Progenitor cell of endocrine pancreas (in vitro differentiated cells): ENCODE measurements at regions not wholly inside any gene's neighbourhood (a gene's known extent, or its start where the extent isn't known, plus 50 kb on each side); places are given as distances from the start of the nearest gene placed in this dataset.

Experiments
- DNase-seq: peaks from one replicate; pipeline ENCODE4 v3.0.0; 2021; ENCODE audit warnings: low spot score; ENCODE audit not compliant: unreplicated experiment
- H3K27ac Mint-ChIP-seq: 2 replicates; pipeline ENCODE4 v1.8.0; 2021; ENCODE audit warnings: mild to moderate bottlenecking, moderate library complexity, mixed read lengths
- H3K27me3 Mint-ChIP-seq: 2 replicates; pipeline ENCODE4 v1.8.0; 2021; ENCODE audit warnings: mixed read lengths
- H3K36me3 Mint-ChIP-seq: 2 replicates; pipeline ENCODE4 v1.8.0; 2022; ENCODE audit warnings: mixed read lengths; ENCODE audit not compliant: insufficient read depth
- H3K4me1 Mint-ChIP-seq: 2 replicates; pipeline ENCODE4 v1.8.0; 2021; ENCODE audit warnings: low read depth, mixed read lengths
- H3K4me3 Mint-ChIP-seq: 2 replicates; pipeline ENCODE4 v1.8.0; 2021; ENCODE audit warnings: low read depth, mild to moderate bottlenecking, moderate library complexity, mixed read lengths
- H3K9me3 Mint-ChIP-seq: 2 replicates; pipeline ENCODE4 v1.8.0; 2021; ENCODE audit warnings: low read depth, mixed read lengths
- TF ChIP-seq, protein P1 (sequence below): fragments of 200-600 bp; sonication (generic); IDR thresholded peaks from one replicate; pipeline ENCODE4 v1.5.0; 2021; ENCODE audit warnings: antibody characterized with exemption, mild to moderate bottlenecking; ENCODE audit not compliant: unreplicated experiment

DNA sequence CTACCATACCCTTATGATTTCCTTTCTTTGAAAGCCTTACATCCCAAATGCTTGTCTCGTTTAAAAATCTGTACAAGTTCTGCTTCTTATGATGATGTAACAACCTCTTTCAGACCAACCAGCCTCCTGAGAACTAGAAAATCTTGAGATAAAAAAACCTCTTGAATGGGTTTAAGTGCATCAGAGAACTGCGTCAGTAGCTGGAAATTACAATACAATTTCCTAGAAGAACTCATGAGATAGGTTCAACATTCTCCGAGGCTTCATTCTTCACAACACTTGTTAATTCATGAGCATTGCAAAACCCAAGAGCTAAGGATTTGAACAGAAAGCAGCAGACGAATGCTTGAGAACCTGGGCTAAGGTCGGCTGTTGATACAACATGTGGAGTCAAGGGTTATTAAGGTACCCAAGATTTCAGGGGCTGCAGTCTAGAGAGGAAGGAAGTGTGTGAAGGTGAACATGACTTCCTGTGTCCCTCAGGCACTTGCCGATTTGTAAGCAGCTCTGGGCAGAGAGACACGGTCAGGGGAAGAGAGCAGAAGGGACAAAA is 286.0 kb downstream of the ICE1 start:
- peaks cover 11% of the 10 kb centered on the region for H3K4me1 Mint-ChIP-seq
- peaks cover 2% of the 10 kb centered on the region for H3K9me3 Mint-ChIP-seq
- H3K27me3 Mint-ChIP-seq, result peaks cover 6% of the 10 kb centered on the region
- no peak overlapping the region for H3K27ac Mint-ChIP-seq
- H3K36me3 Mint-ChIP-seq, result no peaks in the 10 kb centered on the region
- TF ChIP-seq, protein P1, sequence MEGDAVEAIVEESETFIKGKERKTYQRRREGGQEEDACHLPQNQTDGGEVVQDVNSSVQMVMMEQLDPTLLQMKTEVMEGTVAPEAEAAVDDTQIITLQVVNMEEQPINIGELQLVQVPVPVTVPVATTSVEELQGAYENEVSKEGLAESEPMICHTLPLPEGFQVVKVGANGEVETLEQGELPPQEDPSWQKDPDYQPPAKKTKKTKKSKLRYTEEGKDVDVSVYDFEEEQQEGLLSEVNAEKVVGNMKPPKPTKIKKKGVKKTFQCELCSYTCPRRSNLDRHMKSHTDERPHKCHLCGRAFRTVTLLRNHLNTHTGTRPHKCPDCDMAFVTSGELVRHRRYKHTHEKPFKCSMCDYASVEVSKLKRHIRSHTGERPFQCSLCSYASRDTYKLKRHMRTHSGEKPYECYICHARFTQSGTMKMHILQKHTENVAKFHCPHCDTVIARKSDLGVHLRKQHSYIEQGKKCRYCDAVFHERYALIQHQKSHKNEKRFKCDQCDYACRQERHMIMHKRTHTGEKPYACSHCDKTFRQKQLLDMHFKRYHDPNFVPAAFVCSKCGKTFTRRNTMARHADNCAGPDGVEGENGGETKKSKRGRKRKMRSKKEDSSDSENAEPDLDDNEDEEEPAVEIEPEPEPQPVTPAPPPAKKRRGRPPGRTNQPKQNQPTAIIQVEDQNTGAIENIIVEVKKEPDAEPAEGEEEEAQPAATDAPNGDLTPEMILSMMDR, result no peak
- no peak overlapping the region for H3K4me3 Mint-ChIP-seq
- no peak for DNase-seq

DNA sequence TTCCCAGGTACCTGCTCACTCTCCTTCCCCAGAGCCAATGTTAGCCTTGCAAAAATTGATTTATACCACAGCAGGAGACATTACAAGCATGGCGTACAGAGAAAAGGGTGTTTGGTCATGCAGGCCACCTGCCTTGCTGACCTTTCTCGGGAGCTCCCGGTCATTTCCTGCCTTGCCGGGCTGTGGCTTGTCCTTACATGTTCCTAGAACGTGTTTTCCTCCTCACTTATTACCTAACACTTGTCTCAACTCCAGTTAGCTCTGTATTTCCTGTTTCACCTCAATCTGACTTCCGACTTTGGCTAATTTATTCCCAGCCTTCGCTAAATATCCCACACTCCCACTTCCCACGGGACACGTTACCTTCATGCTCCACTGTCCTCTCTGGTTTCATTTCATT is 282.5 kb downstream of the ICE1 start:
- peaks cover 7% of the 10 kb centered on the region for H3K27me3 Mint-ChIP-seq
- no peak overlapping the region for H3K27ac Mint-ChIP-seq
- TF ChIP-seq, protein P1, result no peak
- H3K9me3 Mint-ChIP-seq, result peaks cover 2% of the 10 kb centered on the region
- no peaks in the 10 kb centered on the region for H3K36me3 Mint-ChIP-seq
- no peak for DNase-seq
- no peak overlapping the region for H3K4me3 Mint-ChIP-seq
- H3K4me1 Mint-ChIP-seq, result peaks cover 5% of the 10 kb centered on the region

DNA sequence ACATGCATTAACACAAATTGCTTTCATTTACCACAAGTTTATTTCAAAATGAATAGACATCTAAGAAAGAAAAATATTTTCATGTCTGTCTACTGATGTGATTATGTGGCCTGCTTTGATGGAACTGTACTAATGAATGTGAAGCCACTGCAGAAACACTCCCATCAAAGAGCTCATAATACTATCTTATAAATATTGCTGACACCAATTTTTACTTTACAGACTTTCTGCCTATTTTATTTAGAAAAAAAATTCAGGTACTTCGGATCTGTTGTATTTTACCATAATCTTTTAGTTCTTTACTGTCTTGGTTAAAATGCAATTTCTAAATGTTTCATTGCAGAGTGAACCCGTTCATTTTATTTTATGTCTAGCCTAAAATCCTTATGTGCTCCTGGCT is 281.9 kb downstream of the ICE1 start:
- DNase-seq, result no peak
- H3K4me1 Mint-ChIP-seq, result peaks cover 5% of the 10 kb centered on the region
- H3K36me3 Mint-ChIP-seq, result no peaks in the 10 kb centered on the region
- TF ChIP-seq, protein P1, result no peak
- H3K27ac Mint-ChIP-seq, result no peak overlapping the region
- no peak overlapping the region for H3K4me3 Mint-ChIP-seq
- peaks cover 2% of the 10 kb centered on the region for H3K9me3 Mint-ChIP-seq
- H3K27me3 Mint-ChIP-seq, result peaks cover 8% of the 10 kb centered on the region

DNA sequence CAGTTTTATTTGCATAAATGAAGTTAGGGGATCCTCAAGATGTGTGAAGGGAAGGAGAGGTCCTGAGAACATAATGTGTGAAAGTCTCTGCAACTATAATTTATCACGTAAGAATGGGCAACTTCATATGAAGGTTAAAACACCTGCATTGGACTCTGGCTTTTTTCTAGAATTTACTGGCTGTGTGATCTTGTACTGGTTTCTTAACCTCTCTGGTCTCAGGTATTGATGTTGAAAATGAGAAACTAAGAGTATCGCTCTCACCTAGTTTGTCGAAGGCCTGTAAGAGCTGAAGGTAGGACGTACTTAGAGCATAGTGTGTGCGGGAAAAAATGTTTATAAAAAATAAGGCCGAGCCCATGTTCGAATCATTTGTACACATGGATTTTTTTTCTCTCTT is 280.5 kb downstream of the ICE1 start:
- H3K4me3 Mint-ChIP-seq, result no peak overlapping the region
- H3K9me3 Mint-ChIP-seq, result no peaks in the 10 kb centered on the region
- no peak for DNase-seq
- H3K27ac Mint-ChIP-seq, result no peak overlapping the region
- TF ChIP-seq, protein P1, result no peak
- H3K4me1 Mint-ChIP-seq, result peaks cover 5% of the 10 kb centered on the region
- no peaks in the 10 kb centered on the region for H3K36me3 Mint-ChIP-seq
- peaks cover 8% of the 10 kb centered on the region for H3K27me3 Mint-ChIP-seq

DNA sequence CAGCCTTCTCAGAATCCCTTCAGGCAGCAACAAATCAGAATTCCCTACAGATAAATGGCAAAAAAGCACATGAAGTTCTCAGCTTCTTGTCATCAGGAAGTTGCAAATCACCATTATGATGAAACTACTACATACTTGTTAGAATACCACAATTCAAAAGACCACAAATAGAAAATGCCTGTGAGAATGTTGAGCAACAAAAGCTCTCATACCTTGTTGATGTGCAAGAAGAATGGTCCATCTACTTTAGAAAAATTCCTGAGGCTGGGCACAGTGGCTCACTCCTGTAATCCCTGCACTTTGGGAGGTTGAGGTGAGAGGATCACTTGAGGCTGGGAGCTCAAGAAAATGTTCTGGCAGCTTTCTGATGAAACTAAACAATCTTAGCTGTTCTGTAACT is 278.1 kb downstream of the ICE1 start:
- H3K9me3 Mint-ChIP-seq, result no peaks in the 10 kb centered on the region
- no peak overlapping the region for H3K27ac Mint-ChIP-seq

More for the DNA sequence above, 278.1 kb downstream of the ICE1 start:
- Mint-ChIP-seq H3K4me1 (peaks cover 5% of the 10 kb centered on the region), H3K4me3 (no peak overlapping the region), H3K36me3 (no peaks in the 10 kb centered on the region), H3K27me3 (peaks cover 8% of the 10 kb centered on the region)
- no peak for DNase-seq
- TF ChIP-seq, protein P1, result no peak
